Hepatocyte (in vitro differentiated cells): ENCODE measurements at regions not wholly inside any gene's neighbourhood (a gene's known extent, or its start where the extent isn't known, plus 50 kb on each side); places are given as distances from the start of the nearest gene placed in this dataset.

Source experiments
- CTCF ChIP-seq: fragments of 200-600 bp; sonication (generic); IDR thresholded peaks from 2 replicates; pipeline ENCODE4 v1.5.1; 2016; ENCODE audit warnings: antibody characterized with exemption, mild to moderate bottlenecking; ENCODE audit not compliant: poor library complexity
- EZH2 ChIP-seq: fragments of 200-600 bp; sonication (generic); IDR thresholded peaks from 2 replicates; pipeline ENCODE4 v1.6.1; 2016; ENCODE audit warnings: antibody characterized with exemption, mild to moderate bottlenecking, borderline replicate concordance
- EZH2phosphoT487 ChIP-seq: fragments of 200-600 bp; sonication (generic); IDR thresholded peaks from one replicate; pipeline ENCODE4 v1.6.1; 2018; ENCODE audit warnings: antibody characterized with exemption, mild to moderate bottlenecking, low read depth, moderate library complexity; ENCODE audit not compliant: unreplicated experiment, severe bottlenecking

- TF ChIP-seq EZH2phosphoT487 (no peak), EZH2 (no peak), CTCF (no peak)
Measured at GRCh38 chr17:69898601-69899000, 176.4 kb upstream of the KCNJ16 start.
